ENCODE measurements at regions not wholly inside any gene's neighbourhood (a gene's known extent, or its start where the extent isn't known, plus 50 kb on each side); places are given as distances from the start of the nearest gene placed in this dataset.
"Not testable (repeated sequence)": the region's sequence is repeated elsewhere in the genome, so short reads cannot be mapped to it uniquely, and the experiment has no call there.

DNA sequence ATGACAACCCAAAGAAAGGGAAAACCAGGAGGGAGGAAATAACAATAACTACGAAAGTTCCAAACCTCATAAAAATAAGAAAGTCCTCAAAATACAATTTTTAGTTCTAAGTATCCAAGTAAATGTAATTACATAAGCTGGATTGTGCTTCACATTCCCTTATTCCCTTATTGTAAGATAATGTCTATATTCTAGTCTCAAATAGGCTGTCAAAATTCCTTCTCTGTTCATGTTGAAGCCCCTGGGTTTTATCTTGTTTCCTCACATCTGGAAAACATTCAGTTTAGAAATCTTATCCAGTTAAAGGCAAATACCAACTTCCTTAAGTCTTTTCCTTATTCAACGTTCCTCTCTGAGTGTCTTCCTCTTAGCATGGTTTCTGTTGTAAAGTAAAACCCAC lies 282.3 kb downstream of the CD109 start:
- no peak overlapping the region for H3K27ac ChIP-seq
- TF ChIP-seq ZFX (IDR thresholded peaks at IDR 0.05), result no peak
- TF ChIP-seq, protein P1, sequence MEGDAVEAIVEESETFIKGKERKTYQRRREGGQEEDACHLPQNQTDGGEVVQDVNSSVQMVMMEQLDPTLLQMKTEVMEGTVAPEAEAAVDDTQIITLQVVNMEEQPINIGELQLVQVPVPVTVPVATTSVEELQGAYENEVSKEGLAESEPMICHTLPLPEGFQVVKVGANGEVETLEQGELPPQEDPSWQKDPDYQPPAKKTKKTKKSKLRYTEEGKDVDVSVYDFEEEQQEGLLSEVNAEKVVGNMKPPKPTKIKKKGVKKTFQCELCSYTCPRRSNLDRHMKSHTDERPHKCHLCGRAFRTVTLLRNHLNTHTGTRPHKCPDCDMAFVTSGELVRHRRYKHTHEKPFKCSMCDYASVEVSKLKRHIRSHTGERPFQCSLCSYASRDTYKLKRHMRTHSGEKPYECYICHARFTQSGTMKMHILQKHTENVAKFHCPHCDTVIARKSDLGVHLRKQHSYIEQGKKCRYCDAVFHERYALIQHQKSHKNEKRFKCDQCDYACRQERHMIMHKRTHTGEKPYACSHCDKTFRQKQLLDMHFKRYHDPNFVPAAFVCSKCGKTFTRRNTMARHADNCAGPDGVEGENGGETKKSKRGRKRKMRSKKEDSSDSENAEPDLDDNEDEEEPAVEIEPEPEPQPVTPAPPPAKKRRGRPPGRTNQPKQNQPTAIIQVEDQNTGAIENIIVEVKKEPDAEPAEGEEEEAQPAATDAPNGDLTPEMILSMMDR (conservative IDR thresholded peaks at IDR 0.05), result no peak

DNA sequence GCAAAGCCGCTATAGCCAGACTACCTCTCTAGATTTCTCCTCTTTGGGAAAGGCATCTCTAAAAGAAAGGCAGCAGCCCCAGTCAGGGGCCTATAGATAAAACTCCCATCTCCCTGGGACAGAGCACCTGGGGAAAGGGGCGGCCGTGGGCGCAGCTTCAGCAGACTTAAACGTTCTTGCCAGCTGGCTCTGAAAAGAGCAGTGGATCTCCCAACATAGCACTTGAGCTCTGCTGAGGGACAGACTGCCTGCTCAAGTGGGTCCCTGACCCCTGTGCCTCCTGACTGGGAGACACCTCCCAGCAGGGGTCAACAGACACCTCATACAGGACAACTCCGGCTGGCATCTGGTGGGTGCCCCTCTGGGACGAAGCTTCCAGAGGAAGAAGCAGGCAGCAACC lies 276.5 kb downstream of the CD109 start:
- not testable (repeated sequence) for H3K27ac ChIP-seq

DNA sequence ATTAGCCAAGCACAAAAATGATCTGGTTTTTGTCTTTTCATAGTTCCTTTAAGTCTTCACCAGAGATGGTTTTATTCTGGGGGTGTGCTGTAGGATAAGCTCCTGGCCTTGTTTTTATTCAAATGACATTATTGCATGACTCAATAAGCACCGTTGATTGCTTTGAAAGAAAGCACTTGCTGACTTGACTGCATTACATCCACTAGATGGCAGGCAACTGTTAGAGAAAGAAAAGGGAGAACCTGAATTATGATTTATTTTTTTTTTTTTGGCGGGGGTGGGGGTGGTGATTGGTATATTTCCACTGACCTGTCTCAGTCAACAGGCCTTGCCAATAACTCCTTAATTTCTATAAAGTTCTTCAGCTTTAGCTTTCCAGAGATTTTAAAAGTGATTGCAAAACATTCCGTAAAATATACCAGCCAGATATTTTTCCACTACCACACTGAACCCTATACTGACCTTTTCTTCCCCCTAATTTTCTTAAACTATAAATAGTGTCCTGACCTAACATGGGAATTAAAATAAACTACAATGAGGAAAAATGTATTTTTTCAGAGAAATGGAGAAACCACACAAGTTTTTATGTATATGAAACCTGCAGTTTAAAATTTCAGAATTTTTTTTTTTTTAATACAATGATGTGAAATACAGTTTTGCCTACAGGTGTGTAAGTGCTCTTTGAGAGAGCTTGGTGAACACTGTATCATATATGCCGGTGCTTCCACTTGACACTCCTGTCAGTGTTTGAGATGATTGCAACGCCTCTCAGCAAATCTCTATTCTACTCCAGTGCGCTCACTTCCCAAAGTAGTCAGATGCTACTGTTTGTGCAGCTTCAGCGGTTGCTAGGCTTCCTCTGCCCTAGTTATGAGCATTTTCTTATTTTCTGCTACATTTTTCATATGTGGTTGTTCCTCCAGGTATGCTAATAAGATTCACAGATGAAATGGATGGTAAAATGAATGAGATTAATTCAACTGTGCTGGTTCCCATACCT lies 274.3 kb downstream of the CD109 start:
- no peak overlapping the region for H3K27ac ChIP-seq
- no peak for TF ChIP-seq ZFX (IDR thresholded peaks at IDR 0.05)
- TF ChIP-seq, protein P1 (conservative IDR thresholded peaks at IDR 0.05), result peak; percentile 79

DNA sequence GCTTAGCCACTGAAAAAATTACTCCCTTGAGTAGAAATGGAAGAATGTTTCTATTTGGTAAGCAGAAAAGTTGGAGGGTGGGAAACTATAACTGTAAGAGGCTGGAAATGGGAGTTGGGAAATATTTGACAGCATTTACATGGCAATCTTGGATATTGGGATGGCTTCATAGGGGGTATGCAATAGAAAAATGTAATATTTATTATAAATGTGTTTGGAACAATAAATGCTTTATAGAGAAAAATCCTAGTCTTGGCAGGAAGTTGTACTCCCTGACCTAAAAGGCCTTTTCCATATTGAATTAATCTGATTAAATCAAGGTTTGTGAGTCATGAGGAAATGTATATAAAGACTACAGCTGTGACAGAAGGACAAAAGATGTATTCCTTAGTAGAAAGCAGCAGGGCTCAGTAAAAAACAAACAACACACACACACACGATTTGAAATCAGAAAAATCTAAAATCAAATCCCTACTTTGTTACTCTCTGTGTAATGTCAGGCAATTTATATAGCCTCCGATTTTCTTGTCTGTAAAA lies 272.3 kb downstream of the CD109 start:
- TF ChIP-seq ZFX (IDR thresholded peaks at IDR 0.05), result no peak
- TF ChIP-seq, protein P1 (conservative IDR thresholded peaks at IDR 0.05), result no peak
- H3K27ac ChIP-seq, result no peak overlapping the region

DNA sequence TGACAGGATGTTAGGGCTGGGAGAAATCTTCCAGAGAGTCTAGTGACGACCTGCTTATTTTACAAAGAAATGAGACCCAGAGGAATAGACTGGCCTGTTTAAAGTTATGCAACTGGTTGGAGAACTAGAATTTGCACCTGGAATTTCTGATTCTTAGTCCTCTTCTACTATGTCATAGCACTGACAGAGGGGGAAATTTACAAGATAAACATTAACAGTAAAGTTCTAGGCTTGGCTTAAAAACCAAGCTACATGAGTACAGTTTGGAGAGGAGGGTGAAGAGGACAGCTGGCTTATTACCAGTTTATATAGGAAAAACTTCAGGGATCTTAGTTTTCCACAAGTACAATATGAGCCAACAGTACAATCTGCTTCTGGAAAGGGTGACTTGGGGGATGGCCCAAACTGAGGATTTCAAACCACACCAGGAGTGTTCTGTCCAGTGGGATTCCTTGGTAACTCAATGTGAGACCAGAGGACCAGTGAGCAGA lies 269.6 kb downstream of the CD109 start:
- no peak overlapping the region for H3K27ac ChIP-seq
- no peak for TF ChIP-seq ZFX (IDR thresholded peaks at IDR 0.05)
- TF ChIP-seq, protein P1 (conservative IDR thresholded peaks at IDR 0.05), result no peak

DNA sequence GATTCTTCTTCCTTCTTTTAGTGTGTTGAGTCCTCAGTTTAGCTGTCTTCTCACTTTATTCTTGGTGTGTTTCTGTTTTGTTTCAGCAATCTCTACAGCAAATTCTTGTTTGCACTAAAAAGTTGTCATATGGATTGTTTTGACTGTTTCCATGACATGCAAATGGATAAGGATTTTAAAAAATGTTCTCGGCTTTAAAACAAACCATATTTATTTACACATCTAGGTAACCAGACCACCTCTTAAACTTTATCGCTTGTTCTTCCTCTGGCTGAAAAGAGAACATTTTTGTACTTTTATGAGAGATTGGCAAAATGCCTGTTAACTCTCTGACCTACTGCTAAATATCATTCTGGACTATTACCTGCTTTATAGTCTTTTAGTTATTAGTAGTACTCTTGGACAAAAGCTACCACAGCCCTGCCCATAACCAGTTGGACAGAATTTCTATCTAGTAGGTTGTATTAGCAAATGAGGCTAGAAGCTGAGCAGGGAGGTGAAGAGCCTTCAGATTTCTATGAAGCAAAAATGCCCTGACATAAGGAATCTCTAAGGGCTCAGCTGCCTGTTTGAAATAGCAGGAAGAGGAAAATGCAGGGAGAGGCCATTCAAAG lies 268.3 kb downstream of the CD109 start:
- no peak overlapping the region for H3K27ac ChIP-seq
- TF ChIP-seq ZFX (IDR thresholded peaks at IDR 0.05), result no peak
- TF ChIP-seq, protein P1 (conservative IDR thresholded peaks at IDR 0.05), result no peak

DNA sequence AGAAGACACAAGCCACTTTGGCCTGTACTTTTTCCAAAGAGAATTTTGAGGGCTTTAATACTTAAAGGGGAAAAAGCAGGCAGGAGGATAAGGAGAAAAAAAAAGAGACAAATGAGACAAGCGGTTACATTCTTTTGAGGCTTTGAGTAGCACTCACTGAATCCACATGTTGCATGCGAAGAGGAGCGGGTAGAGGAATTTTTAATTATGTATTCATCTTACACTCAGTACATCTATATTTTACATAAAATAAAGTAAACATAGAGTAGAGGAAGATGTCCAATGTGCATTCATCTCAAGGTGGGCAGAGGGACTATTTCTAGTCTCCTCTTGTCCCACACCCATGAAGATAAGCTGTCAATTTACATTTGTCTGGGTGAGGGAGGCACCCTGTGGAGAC lies 266.9 kb downstream of the CD109 start:
- TF ChIP-seq ZFX (IDR thresholded peaks at IDR 0.05), result no peak
- TF ChIP-seq, protein P1 (conservative IDR thresholded peaks at IDR 0.05), result no peak
- H3K27ac ChIP-seq, result no peak overlapping the region
